ENCODE measurements at regions not wholly inside any gene's neighbourhood (a gene's known extent, or its start where the extent isn't known, plus 50 kb on each side); places are given as distances from the start of the nearest gene placed in this dataset.
"Not testable (repeated sequence)": the region's sequence is repeated elsewhere in the genome, so short reads cannot be mapped to it uniquely, and the experiment has no call there.

DNA sequence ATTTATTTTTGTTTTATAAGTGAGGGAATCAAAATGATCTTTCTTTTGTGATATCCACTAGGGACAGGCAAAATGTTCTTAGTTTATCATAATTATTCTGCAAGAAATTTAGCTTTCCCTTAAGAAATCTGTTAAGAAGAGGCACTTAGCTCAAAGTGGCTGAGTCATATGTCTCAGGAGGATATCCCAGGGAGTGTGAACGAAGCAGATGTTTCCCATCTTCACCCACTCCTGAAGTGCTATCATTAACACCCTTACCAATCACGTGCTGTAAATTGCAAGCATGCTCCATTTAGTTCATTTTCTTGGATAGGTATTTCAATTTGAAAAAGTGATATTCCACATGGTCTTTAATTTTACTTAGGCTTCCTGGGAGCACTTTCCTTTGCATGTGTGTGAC, 774.3 kb upstream of the TMEFF2 start:
- H3K27ac ChIP-seq (ENCODE audit: extremely low read depth, low read depth, low read length), result no peak overlapping the region
- no peaks in the 10 kb centered on the region for H3K4me1 ChIP-seq (ENCODE audit: control insufficient read depth, insufficient read depth, low read length)
- no peaks in the 10 kb centered on the region for H3K36me3 ChIP-seq (ENCODE audit: control insufficient read depth in 2 of 2, insufficient read depth in 1 of 2, low read length in 2 of 2)
- TF ChIP-seq ZNF19 (tag by site-specific recombination; IDR thresholded peaks at IDR 0.05; ENCODE audit: low read depth), result no peak
- no peak for TF ChIP-seq ZNF610 (tag by site-specific recombination; IDR thresholded peaks at IDR 0.05; ENCODE audit: borderline replicate concordance)
- no peak for TF ChIP-seq ZNF16 (tag by site-specific recombination; IDR thresholded peaks at IDR 0.05; ENCODE audit: low read depth)
- no peak for TF ChIP-seq EGR2 (tag by site-specific recombination; IDR thresholded peaks at IDR 0.05; ENCODE audit: low read depth)
- no peak for TF ChIP-seq ZNF132 (tag by site-specific recombination; IDR thresholded peaks at IDR 0.05; ENCODE audit: borderline replicate concordance)
- TF ChIP-seq, protein P1, sequence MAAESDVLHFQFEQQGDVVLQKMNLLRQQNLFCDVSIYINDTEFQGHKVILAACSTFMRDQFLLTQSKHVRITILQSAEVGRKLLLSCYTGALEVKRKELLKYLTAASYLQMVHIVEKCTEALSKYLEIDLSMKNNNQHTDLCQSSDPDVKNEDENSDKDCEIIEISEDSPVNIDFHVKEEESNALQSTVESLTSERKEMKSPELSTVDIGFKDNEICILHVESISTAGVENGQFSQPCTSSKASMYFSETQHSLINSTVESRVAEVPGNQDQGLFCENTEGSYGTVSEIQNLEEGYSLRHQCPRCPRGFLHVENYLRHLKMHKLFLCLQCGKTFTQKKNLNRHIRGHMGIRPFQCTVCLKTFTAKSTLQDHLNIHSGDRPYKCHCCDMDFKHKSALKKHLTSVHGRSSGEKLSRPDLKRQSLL (tag by site-specific recombination; IDR thresholded peaks at IDR 0.05), result no peak
- no peak for TF ChIP-seq TCF7L2 (IDR thresholded peaks at IDR 0.05; ENCODE audit: borderline replicate concordance, low read depth, low read length)
- ChIA-PET CTCF (no interaction called here), POLR2A (no interaction called here)
- no peaks in the 10 kb centered on the region for H3K9me3 ChIP-seq (ENCODE audit: control insufficient read depth, insufficient read depth, low read depth, low read length)
- H3K4me3 ChIP-seq (ENCODE audit: low read depth, low read length), result no peak overlapping the region

DNA sequence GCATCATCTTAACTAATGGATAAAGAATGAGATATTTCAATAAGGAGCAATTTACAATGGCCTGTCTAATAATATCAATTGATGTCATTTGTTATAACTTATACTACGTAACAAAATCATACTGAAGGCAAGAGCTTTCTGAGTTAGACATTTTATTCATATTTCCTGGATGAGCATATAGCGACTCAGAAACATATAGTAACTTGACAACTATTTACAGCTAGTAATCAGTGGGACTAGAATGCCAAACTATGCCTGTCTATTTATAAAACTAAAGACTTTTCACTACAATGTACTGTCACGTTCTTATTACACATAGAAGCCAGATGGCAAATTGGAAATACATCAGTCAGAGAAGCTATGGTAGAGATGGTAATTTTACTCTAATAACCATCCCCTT, 766.2 kb upstream of the TMEFF2 start:
- Histone ChIP-seq H3K36me3 (ENCODE audit: control insufficient read depth in 2 of 2, insufficient read depth in 1 of 2, low read length in 2 of 2) (no peaks in the 10 kb centered on the region), H3K27ac (ENCODE audit: extremely low read depth, low read depth, low read length) (no peak overlapping the region), H3K4me1 (ENCODE audit: control insufficient read depth, insufficient read depth, low read length) (no peaks in the 10 kb centered on the region), H3K4me3 (ENCODE audit: low read depth, low read length) (no peak overlapping the region), H3K9me3 (ENCODE audit: control insufficient read depth, insufficient read depth, low read depth, low read length) (no peaks in the 10 kb centered on the region)
- POLR2A ChIA-PET, result no interaction called here
- TF ChIP-seq SP2 (tag by site-specific recombination; IDR thresholded peaks at IDR 0.05) (no peak), ZNF19 (tag by site-specific recombination; IDR thresholded peaks at IDR 0.05; ENCODE audit: low read depth) (no peak), ZNF548 (tag by site-specific recombination; IDR thresholded peaks at IDR 0.05) (no peak)
- CTCF ChIA-PET, result interaction anchor here (0.5 kb wide), 1 partner anchor 675 kb away, joined by 3 read pairs; no protein-coding TSS in a partner anchor

- POLR2A ChIA-PET; H3K36me3 ChIP-seq (ENCODE audit: control insufficient read depth in 2 of 2, insufficient read depth in 1 of 2, low read length in 2 of 2); H3K27ac ChIP-seq (ENCODE audit: extremely low read depth, low read depth, low read length); H3K4me3 ChIP-seq (ENCODE audit: low read depth, low read length); H3K9me3 ChIP-seq (ENCODE audit: control insufficient read depth, insufficient read depth, low read depth, low read length); H3K4me1 ChIP-seq (ENCODE audit: control insufficient read depth, insufficient read depth, low read length); CTCF ChIA-PET: not testable (repeated sequence)
Measured at GRCh38 chr2:192958615-192959014, 763.9 kb upstream of the TMEFF2 start.

DNA sequence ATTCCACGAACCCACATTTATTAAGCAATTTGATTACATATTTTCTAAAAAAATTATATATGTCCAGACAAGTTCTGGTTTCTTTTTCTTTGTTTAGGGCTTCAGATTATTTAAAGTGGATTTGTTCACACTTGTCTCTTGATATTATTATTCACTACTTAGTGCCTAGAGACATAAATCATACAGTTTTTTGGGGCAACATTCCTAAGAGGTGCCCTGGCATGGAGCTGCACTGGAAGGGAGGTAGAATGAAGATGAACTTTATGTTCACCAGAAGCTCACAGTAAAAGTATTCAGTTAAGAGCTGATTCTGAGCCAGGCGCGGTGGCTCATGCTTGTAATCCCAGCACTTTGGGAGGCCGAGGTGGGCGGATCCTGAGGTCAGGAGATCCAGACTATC, 762.7 kb upstream of the TMEFF2 start:
- ChIA-PET CTCF (no interaction called here), POLR2A (no interaction called here)
- Histone ChIP-seq H3K4me1 (ENCODE audit: control insufficient read depth, insufficient read depth, low read length) (no peaks in the 10 kb centered on the region), H3K27ac (ENCODE audit: extremely low read depth, low read depth, low read length) (no peak overlapping the region), H3K4me3 (ENCODE audit: low read depth, low read length) (no peak overlapping the region), H3K9me3 (ENCODE audit: control insufficient read depth, insufficient read depth, low read depth, low read length) (no peaks in the 10 kb centered on the region), H3K36me3 (ENCODE audit: control insufficient read depth in 2 of 2, insufficient read depth in 1 of 2, low read length in 2 of 2) (no peaks in the 10 kb centered on the region)
- TF ChIP-seq ZNF76 (tag by site-specific recombination; IDR thresholded peaks at IDR 0.05; ENCODE audit: borderline replicate concordance, low read depth) (no peak), GFI1B (tag by site-specific recombination; IDR thresholded peaks at IDR 0.05) (no peak), ZFP41 (tag by site-specific recombination; IDR thresholded peaks at IDR 0.05; ENCODE audit: borderline replicate concordance) (no peak), GLI2 (tag by site-specific recombination; IDR thresholded peaks at IDR 0.05; ENCODE audit: borderline replicate concordance, low read depth) (no peak), ZNF585B (tag by site-specific recombination; IDR thresholded peaks at IDR 0.05) (no peak), RBAK (tag by site-specific recombination; IDR thresholded peaks at IDR 0.05) (no peak), ZNF416 (tag by site-specific recombination; IDR thresholded peaks at IDR 0.05) (no peak), KLF8 (tag by site-specific recombination; IDR thresholded peaks at IDR 0.05) (no peak)
